ENCODE measurements at regions not wholly inside any gene's neighbourhood (a gene's known extent, or its start where the extent isn't known, plus 50 kb on each side); places are given as distances from the start of the nearest gene placed in this dataset.

- TF ChIP-seq RFX5 (IDR thresholded peaks at IDR 0.05) (no peak), POLR2A (IDR thresholded peaks at IDR 0.05; ENCODE audit: low read length) (no peak), CEBPB (IDR thresholded peaks at IDR 0.05) (no peak), MAFK (IDR thresholded peaks at IDR 0.05; ENCODE audit: partially characterized antibody) (no peak), RCOR1 (IDR thresholded peaks at IDR 0.05; ENCODE audit: low read depth, low read length) (no peak), CHD2 (IDR thresholded peaks at IDR 0.05; ENCODE audit: low read length, partially characterized antibody) (no peak), KDM5A (IDR thresholded peaks at IDR 0.05) (no peak), PHF8 (IDR thresholded peaks at IDR 0.05; ENCODE audit: borderline replicate concordance, low read depth) (no peak), HOXA7 (CRISPR knock-in tag; IDR thresholded peaks at IDR 0.05) (no peak), MAX (IDR thresholded peaks at IDR 0.05) (no peak), HDAC2 (IDR thresholded peaks at IDR 0.05) (no peak)
- TF ChIP-seq, protein P1, sequence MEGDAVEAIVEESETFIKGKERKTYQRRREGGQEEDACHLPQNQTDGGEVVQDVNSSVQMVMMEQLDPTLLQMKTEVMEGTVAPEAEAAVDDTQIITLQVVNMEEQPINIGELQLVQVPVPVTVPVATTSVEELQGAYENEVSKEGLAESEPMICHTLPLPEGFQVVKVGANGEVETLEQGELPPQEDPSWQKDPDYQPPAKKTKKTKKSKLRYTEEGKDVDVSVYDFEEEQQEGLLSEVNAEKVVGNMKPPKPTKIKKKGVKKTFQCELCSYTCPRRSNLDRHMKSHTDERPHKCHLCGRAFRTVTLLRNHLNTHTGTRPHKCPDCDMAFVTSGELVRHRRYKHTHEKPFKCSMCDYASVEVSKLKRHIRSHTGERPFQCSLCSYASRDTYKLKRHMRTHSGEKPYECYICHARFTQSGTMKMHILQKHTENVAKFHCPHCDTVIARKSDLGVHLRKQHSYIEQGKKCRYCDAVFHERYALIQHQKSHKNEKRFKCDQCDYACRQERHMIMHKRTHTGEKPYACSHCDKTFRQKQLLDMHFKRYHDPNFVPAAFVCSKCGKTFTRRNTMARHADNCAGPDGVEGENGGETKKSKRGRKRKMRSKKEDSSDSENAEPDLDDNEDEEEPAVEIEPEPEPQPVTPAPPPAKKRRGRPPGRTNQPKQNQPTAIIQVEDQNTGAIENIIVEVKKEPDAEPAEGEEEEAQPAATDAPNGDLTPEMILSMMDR (IDR thresholded peaks at IDR 0.05): no peak
- TF ChIP-seq, protein P2, sequence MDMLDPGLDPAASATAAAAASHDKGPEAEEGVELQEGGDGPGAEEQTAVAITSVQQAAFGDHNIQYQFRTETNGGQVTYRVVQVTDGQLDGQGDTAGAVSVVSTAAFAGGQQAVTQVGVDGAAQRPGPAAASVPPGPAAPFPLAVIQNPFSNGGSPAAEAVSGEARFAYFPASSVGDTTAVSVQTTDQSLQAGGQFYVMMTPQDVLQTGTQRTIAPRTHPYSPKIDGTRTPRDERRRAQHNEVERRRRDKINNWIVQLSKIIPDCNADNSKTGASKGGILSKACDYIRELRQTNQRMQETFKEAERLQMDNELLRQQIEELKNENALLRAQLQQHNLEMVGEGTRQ (IDR thresholded peaks at IDR 0.05): no peak
These were observed 154.8 kb upstream of the LRIG3 start for GRCh38 chr12:59075141-59075540.

Measured in A549 (cell line).